ENCODE measurements at regions not wholly inside any gene's neighbourhood (a gene's known extent, or its start where the extent isn't known, plus 50 kb on each side); places are given as distances from the start of the nearest gene placed in this dataset.

- Histone ChIP-seq H3K4me3 (no peak overlapping the region), H3K9ac (no peak overlapping the region; a peak in 1 of 22 replicates), H3K4me1 (peaks cover 0 to 59% (median 33%) of the 10 kb centered on the region in 10 experiments; a peak in 15 of 20 replicates), H3K36me3 (no peaks in the 10 kb centered on the region), H3K4me2 (no peak overlapping the region), H3K9me3 (replicated peaks in 1 of 11) (no peaks in the 10 kb centered on the region), H4K20me1 (no peaks in the 10 kb centered on the region), H3K27ac (no peak overlapping the region), H3K27me3 (no peaks in the 10 kb centered on the region)
- TF ChIP-seq Cebpa-rat (IDR thresholded peaks at IDR 0.05) = no peak
Measured at GRCh38 chr20:48201188-48201587, 415.9 kb upstream of the SULF2 start.

- Histone ChIP-seq H4K20me1 (no peaks in the 10 kb centered on the region), H3K4me1 (peaks cover 0 to 56% (median 38%) of the 10 kb centered on the region in 10 experiments; a peak in 15 of 20 replicates), H3K36me3 (no peaks in the 10 kb centered on the region), H3K9me3 (replicated peaks in 1 of 11) (no peaks in the 10 kb centered on the region), H3K4me2 (0 out of 22 replicates have a peak overlapping the region, but pooled peaks of 1 of the 11 experiments have one; percentile 1), H3K27ac (no peak overlapping the region), H3K4me3 (no peak overlapping the region), H3K27me3 (no peaks in the 10 kb centered on the region), H3K9ac (no peak overlapping the region)
- TF ChIP-seq Cebpa-rat (IDR thresholded peaks at IDR 0.05) = no peak
Measured at GRCh38 chr20:48198929-48199451, 413.7 kb upstream of the SULF2 start.

- Histone ChIP-seq H3K4me3 (no peak overlapping the region), H3K36me3 (no peaks in the 10 kb centered on the region), H4K20me1 (no peaks in the 10 kb centered on the region), H3K4me1 (peaks cover 0 to 48% (median 30%) of the 10 kb centered on the region in 10 experiments; a peak in 14 of 20 replicates), H3K27ac (no peak overlapping the region), H3K9ac (no peak overlapping the region; a peak in 1 of 22 replicates), H3K9me3 (replicated peaks in 1 of 11) (peaks cover 0 to 5% (median 0%) of the 10 kb centered on the region in 11 experiments; a peak in 1 of 22 replicates), H3K27me3 (no peaks in the 10 kb centered on the region), H3K4me2 (peak overlapping the region in 9 of 11 experiments; percentile 5 to 71 (median 55); a peak in 16 of 22 replicates)
- no peak for TF ChIP-seq Cebpa-rat (IDR thresholded peaks at IDR 0.05)
Measured at GRCh38 chr20:48197066-48197465, 411.8 kb upstream of the SULF2 start.

- Histone ChIP-seq H3K36me3 (no peaks in the 10 kb centered on the region), H3K4me1 (peaks cover 0 to 52% (median 34%) of the 10 kb centered on the region in 10 experiments; a peak in 14 of 20 replicates), H3K27ac (no peak overlapping the region), H3K4me2 (peak overlapping the region in 5 of 11 experiments; percentile 36 to 61 (median 49); a peak in 4 of 22 replicates), H3K9ac (no peak overlapping the region), H3K27me3 (no peaks in the 10 kb centered on the region), H4K20me1 (no peaks in the 10 kb centered on the region), H3K9me3 (replicated peaks in 1 of 11) (peaks cover 0 to 5% (median 0%) of the 10 kb centered on the region in 11 experiments; a peak in 1 of 22 replicates), H3K4me3 (no peak overlapping the region)
- no peak for TF ChIP-seq Cebpa-rat (IDR thresholded peaks at IDR 0.05)
Measured at GRCh38 chr20:48196486-48196885, 411.2 kb upstream of the SULF2 start.

- Histone ChIP-seq H3K36me3 (no peaks in the 10 kb centered on the region), H3K27ac (no peak overlapping the region), H3K4me3 (no peak overlapping the region), H3K9me3 (replicated peaks in 1 of 11) (peaks cover 0 to 5% (median 0%) of the 10 kb centered on the region in 11 experiments; a peak in 1 of 22 replicates), H4K20me1 (no peaks in the 10 kb centered on the region), H3K27me3 (no peaks in the 10 kb centered on the region), H3K4me1 (peaks cover 0 to 57% (median 38%) of the 10 kb centered on the region in 10 experiments; a peak in 15 of 20 replicates), H3K4me2 (no peak overlapping the region), H3K9ac (no peak overlapping the region)
- TF ChIP-seq Cebpa-rat (IDR thresholded peaks at IDR 0.05) = no peak
Measured at GRCh38 chr20:48196001-48196400, 410.7 kb upstream of the SULF2 start.

GRCh38 chr20:48195121-48195870 is 410.0 kb upstream of the SULF2 start:
- no peaks in the 10 kb centered on the region for H3K27me3 ChIP-seq
- peak overlapping the region in 2 of 11 experiments; percentile 31 to 43; a peak in 2 of 22 replicates for H3K4me2 ChIP-seq
- no peaks in the 10 kb centered on the region for H3K36me3 ChIP-seq
- TF ChIP-seq Cebpa-rat (IDR thresholded peaks at IDR 0.05) = no peak
- H3K9ac ChIP-seq = no peak overlapping the region
- H3K27ac ChIP-seq = no peak overlapping the region
- H3K9me3 ChIP-seq (replicated peaks in 1 of 11) = peaks cover 0 to 5% (median 0%) of the 10 kb centered on the region in 11 experiments; a peak in 1 of 22 replicates
- H3K4me3 ChIP-seq = no peak overlapping the region
- no peaks in the 10 kb centered on the region for H4K20me1 ChIP-seq
- peaks cover 0 to 64% (median 42%) of the 10 kb centered on the region in 10 experiments; a peak in 15 of 20 replicates for H3K4me1 ChIP-seq

- Histone ChIP-seq H3K4me3 (no peak overlapping the region), H3K9me3 (replicated peaks in 1 of 11) (peaks cover 0 to 6% (median 0%) of the 10 kb centered on the region in 11 experiments; a peak in 1 of 22 replicates), H3K4me2 (peak overlapping the region in 7 of 11 experiments; percentile 22 to 46 (median 39); a peak in 9 of 22 replicates), H3K9ac (no peak overlapping the region), H3K27ac (no peak overlapping the region), H3K36me3 (no peaks in the 10 kb centered on the region), H3K27me3 (no peaks in the 10 kb centered on the region), H4K20me1 (no peaks in the 10 kb centered on the region), H3K4me1 (peaks cover 0 to 62% (median 45%) of the 10 kb centered on the region in 10 experiments; a peak in 15 of 20 replicates)
- no peak for TF ChIP-seq Cebpa-rat (IDR thresholded peaks at IDR 0.05)
Measured at GRCh38 chr20:48194583-48194982, 409.3 kb upstream of the SULF2 start.

GRCh38 chr20:48193627-48194425 is 408.5 kb upstream of the SULF2 start:
- Histone ChIP-seq H4K20me1 (no peaks in the 10 kb centered on the region), H3K27me3 (no peaks in the 10 kb centered on the region), H3K4me1 (peaks cover 0 to 55% (median 45%) of the 10 kb centered on the region in 10 experiments; a peak in 15 of 20 replicates), H3K36me3 (no peaks in the 10 kb centered on the region), H3K27ac (no peak overlapping the region), H3K9ac (0 out of 22 replicates have a peak overlapping the region, but pooled peaks of 1 of the 11 experiments have one; percentile 1), H3K9me3 (replicated peaks in 1 of 11) (peaks cover 0 to 13% (median 6%) of the 10 kb centered on the region in 11 experiments; a peak in 17 of 22 replicates), H3K4me2 (peak overlapping the region in 8 of 11 experiments; percentile 18 to 46 (median 38); a peak in 12 of 22 replicates), H3K4me3 (no peak overlapping the region)
- TF ChIP-seq Cebpa-rat (IDR thresholded peaks at IDR 0.05) = no peak

Measured in BLaER1 treated with 17β-estradiol and CSF1 and Interleukin-3, amounts not matched to agents 10 nM and 100 nM (cell line).